ENCODE measurements at regions not wholly inside any gene's neighbourhood (a gene's known extent, or its start where the extent isn't known, plus 50 kb on each side); places are given as distances from the start of the nearest gene placed in this dataset.

DNA sequence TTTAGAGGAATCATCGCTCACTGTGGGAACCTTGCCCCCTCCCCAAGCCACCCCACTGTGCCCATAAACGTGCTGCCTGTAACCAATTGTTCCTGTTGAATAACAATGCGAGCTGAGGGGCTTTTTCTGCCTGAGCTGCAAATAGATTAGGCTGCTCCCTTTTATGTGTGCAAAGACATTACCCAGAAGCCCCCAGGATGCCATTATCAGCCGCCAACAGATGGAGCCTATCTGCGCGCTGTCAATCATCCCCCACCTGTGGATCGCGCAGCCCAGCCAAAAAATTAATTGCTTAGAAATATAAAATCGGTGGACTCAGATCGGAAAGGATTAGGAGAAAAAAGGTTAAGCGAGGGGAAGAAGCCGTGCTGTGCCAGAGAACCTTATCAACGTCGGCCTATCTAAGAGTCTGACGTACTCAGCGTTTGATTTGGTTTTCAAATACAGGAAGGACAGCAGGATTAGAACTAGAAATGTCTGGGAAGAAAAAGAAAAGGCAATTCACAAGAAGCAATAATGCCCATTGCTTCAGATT is 167.3 kb upstream of the MYO3A start:
- TF ChIP-seq, protein P1, sequence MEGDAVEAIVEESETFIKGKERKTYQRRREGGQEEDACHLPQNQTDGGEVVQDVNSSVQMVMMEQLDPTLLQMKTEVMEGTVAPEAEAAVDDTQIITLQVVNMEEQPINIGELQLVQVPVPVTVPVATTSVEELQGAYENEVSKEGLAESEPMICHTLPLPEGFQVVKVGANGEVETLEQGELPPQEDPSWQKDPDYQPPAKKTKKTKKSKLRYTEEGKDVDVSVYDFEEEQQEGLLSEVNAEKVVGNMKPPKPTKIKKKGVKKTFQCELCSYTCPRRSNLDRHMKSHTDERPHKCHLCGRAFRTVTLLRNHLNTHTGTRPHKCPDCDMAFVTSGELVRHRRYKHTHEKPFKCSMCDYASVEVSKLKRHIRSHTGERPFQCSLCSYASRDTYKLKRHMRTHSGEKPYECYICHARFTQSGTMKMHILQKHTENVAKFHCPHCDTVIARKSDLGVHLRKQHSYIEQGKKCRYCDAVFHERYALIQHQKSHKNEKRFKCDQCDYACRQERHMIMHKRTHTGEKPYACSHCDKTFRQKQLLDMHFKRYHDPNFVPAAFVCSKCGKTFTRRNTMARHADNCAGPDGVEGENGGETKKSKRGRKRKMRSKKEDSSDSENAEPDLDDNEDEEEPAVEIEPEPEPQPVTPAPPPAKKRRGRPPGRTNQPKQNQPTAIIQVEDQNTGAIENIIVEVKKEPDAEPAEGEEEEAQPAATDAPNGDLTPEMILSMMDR (IDR thresholded peaks at IDR 0.05; ENCODE audit: insufficient read depth, low read length, poor library complexity, severe bottlenecking), result no peak
- TF ChIP-seq EZH2phosphoT487 (conservative IDR thresholded peaks at IDR 0.05; ENCODE audit: low read length), result no peak

All from SU-DHL-6 (cell line).